Suprapubic skin (tissue), 4 donors: ENCODE measurements at regions not wholly inside any gene's neighbourhood (a gene's known extent, or its start where the extent isn't known, plus 50 kb on each side); places are given as distances from the start of the nearest gene placed in this dataset.

Experiments
- EP300 ChIP-seq: sonication (generic); formaldehyde crosslinking; IDR thresholded peaks from one replicate; pipeline ENCODE4 v1.6.1; 2017; ENCODE audit warnings: antibody characterized with exemption
- POLR2A ChIP-seq, 2 donors: fragments of 450-650 bp; IDR thresholded peaks; one replicate each; pipeline ENCODE4 v1.6.1; 2017; ENCODE audit warnings: antibody characterized with exemption in 2 of 2, mild to moderate bottlenecking in 2 of 2, moderate library complexity in 2 of 2
- POLR2AphosphoS5 ChIP-seq, 3 donors: sonication (generic); formaldehyde crosslinking; IDR thresholded peaks; one replicate each; pipeline ENCODE4 v1.6.1; 2017; ENCODE audit warnings: antibody characterized with exemption in 3 of 3
- TF ChIP-seq, protein P1 (sequence below), 2 donors: fragments of 200-600 bp in 1 of 2; fragments of 450-650 bp in 1 of 2; sonication (generic) in 1 of 2; IDR thresholded peaks; one replicate each; pipeline ENCODE4 v1.5.1; 2016 to 2019; ENCODE audit warnings: antibody characterized with exemption in 2 of 2, mild to moderate bottlenecking in 1 of 2, moderate library complexity in 1 of 2

DNA sequence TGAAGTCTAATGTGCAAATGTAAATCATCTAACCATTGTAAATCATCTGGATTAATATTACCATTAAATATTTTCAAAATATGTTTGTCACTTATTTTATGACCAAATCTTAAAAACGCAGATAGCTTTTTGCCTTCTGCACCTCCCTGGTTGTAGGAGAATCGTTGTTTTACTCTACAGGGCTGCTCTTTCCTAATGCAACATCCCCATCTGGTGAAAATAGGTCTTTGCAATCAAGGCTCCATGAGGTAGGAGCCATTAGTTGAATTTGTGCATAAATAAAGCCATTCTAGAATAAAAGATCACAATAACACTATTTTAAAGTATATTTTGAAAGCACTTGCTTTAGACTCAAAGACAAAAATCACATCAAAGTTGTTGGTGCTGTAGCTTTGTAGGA lies 535.6 kb upstream of the AGTR1 start:
- TF ChIP-seq POLR2A (IDR thresholded peaks at IDR 0.05) (no peak), POLR2AphosphoS5 (IDR thresholded peaks at IDR 0.05) (no peak), EP300 (no peak)
- TF ChIP-seq, protein P1, sequence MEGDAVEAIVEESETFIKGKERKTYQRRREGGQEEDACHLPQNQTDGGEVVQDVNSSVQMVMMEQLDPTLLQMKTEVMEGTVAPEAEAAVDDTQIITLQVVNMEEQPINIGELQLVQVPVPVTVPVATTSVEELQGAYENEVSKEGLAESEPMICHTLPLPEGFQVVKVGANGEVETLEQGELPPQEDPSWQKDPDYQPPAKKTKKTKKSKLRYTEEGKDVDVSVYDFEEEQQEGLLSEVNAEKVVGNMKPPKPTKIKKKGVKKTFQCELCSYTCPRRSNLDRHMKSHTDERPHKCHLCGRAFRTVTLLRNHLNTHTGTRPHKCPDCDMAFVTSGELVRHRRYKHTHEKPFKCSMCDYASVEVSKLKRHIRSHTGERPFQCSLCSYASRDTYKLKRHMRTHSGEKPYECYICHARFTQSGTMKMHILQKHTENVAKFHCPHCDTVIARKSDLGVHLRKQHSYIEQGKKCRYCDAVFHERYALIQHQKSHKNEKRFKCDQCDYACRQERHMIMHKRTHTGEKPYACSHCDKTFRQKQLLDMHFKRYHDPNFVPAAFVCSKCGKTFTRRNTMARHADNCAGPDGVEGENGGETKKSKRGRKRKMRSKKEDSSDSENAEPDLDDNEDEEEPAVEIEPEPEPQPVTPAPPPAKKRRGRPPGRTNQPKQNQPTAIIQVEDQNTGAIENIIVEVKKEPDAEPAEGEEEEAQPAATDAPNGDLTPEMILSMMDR (IDR thresholded peaks at IDR 0.05), result no peak
